Esophagus mucosa (tissue), 1 donor: ENCODE measurements at regions not wholly inside any gene's neighbourhood (a gene's known extent, or its start where the extent isn't known, plus 50 kb on each side); places are given as distances from the start of the nearest gene placed in this dataset.
"Not testable (repeated sequence)": the region's sequence is repeated elsewhere in the genome, so short reads cannot be mapped to it uniquely, and the experiment has no call there.

Experiments
- ATAC-seq: fragments of 200-7000 bp; cut with Tn5 transposase; one replicate; pipeline ENCODE4 v1.9.1; 2020
- donor health status: DM: yes; HTN: yes; CAD: no.

GRCh38 chr17:53475002-53475401 lies 347.7 kb upstream of the KIF2B start:
- ATAC-seq, result no peak

DNA sequence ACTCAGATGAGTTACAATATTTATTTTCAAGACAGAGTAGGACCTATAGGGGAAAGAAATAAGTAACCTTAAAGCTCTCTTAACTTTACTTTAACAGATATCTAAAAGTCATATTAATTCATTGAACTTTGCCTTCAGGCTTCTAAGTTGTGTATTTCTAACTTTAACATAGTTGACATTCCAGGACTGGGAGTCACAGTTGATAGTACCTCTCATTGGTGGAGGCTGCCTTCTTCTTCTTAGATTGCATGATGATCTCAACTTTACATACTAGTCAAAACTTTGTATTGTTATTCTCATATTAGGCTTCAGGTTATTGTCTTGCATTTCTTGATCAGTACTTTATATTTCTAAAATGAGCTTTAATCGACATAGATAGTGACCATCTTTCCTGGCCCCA lies 350.1 kb upstream of the KIF2B start:
- ATAC-seq, result no peak

DNA sequence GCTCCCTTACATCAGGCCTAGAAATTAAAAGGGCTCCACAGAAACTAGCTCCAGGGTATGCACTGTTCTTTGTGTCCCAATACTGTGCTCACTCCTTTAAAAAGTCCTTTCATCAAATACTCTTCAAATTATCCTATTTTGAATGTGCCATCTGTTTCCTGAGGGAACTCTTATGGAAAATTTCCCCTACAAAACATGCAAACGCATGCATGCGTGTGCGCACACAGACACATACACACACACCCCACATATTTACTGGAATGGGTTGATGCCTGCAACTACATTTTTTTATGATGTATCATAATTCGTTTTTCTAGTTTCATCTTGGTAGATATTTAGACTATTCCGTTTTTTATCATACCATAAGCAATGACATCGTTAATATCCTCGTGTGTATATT lies 351.2 kb upstream of the KIF2B start:
- no peak for ATAC-seq

GRCh38 chr17:53470626-53471025 lies 352.1 kb upstream of the KIF2B start:
- no peak for ATAC-seq

GRCh38 chr17:53466733-53467132 lies 356.0 kb upstream of the KIF2B start:
- ATAC-seq, result no peak

DNA sequence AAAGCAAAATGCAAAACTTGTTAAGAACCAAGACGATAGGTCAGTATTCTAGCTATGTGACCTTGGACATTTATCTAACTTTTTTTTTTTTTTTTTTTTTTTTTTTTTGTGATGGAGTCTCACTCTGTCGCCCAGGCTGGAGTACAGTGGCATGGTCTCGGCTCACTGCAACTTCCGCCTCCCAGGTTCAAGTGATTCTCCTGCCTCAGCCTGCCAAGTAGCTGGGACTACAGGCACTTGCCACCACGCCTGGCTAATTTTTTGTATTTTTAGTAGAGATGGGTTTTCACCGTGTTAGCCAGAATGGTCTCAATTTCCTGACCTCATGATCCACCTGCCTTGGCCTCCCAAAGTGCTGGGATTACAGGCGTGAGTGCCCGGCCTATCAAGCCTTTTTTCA lies 358.3 kb upstream of the KIF2B start:
- ATAC-seq, result not testable (repeated sequence)

DNA sequence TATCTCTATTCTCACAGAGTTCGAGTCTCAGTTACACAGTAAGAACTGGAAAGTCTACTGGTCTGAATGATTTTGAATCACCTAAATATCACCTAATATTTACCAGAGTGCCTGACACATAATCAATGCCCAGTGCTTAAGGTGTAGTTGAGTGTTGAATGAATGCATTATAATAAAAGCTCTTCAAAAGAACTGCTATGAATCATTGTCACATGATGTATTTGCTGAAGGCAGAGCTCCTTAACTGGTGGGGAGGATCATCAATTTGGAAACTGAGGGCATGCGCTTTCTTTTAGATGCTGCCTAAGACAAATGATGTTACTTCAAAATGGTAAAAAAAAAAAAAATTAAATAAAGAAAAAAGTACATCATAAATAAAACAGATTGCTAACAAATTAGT lies 359.4 kb upstream of the KIF2B start:
- ATAC-seq, result no peak

- ATAC-seq, result no peak
Observed at GRCh38 chr17:53462393-53462811, 360.3 kb upstream of the KIF2B start.

DNA sequence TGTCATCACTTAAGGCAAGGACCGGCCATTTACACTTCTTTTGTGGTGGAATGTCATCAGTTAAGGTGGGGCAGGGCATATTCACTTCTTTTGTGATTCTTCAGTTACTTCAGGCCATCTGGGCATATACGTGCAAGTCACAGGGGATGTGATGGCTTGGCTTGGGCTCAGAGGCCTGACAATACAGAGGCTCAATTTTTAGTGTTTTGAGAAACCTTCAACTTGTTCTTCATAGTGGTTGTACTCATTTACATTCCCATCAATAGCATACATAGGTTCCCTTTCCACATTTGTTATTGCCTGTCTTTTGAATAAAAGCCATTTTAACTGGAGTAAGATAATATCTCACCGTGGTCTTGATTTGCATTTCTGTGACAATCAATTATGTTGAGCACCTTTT lies 366.8 kb upstream of the KIF2B start:
- not testable (repeated sequence) for ATAC-seq

- ATAC-seq, result no peak
Observed at GRCh38 chr17:53454337-53454736, 368.4 kb upstream of the KIF2B start.

GRCh38 chr17:53449324-53449723 lies 373.4 kb upstream of the KIF2B start:
- no peak for ATAC-seq

DNA sequence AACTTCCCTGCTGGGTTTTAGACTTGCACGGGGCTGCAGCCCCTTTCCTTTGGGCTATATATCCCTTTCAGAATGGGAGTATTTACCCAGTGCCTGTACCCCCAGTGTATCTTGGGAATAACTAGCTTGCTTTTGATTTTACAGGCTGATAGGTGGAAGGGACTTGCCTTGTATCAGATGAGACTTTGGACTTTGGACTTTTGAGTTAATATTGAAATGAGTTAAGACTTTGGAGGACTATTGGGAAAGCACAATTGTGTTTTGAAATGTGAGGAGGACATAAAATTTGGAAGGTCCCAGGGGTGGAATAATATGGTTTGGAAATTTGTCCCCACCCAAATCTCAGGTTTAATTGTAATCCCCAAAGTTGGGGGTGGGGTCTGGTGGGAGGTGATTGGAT lies 393.8 kb upstream of the KIF2B start:
- ATAC-seq, result no peak

- ATAC-seq, result no peak
Observed at GRCh38 chr17:53426505-53426904, 396.2 kb upstream of the KIF2B start.

- no peak for ATAC-seq
Observed at GRCh38 chr17:53420035-53420641, 402.6 kb upstream of the KIF2B start.

DNA sequence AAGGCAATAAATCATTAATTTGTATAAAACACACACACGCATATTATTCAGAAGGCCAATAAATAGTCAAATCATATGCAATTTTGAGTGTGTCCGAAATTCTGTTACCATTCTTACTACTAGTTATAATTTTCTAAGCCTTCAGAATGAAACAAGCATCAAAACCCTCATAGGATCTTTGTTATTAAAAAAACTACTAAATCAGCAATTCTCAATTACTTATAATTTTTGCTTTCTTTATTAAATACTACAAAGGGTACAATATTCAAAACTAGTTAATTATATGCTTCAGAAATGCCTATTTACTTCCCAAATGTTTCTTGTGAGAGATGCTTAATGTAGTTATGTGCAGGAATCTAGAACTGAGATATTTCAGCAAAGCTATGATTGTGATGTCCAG lies 413.1 kb upstream of the KIF2B start:
- ATAC-seq, result no peak

DNA sequence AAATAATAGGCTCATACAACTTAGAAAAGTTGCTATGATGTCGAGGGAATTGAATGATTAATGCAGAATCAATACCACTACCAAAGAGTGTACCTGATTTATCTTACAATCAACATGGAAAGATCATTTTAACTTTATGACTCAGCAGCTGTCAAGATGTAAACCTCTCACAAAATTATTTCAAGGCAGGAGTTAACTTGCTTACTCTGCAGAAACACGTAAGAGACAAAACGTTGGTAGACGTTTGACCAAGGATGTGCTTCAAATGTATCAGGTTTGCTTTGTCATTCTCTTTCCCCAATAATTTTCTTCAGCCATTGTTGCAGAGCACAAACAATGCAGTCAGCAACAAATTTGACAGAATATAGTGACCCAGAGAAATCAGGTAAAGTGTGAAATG lies 415.8 kb upstream of the KIF2B start:
- no peak for ATAC-seq

DNA sequence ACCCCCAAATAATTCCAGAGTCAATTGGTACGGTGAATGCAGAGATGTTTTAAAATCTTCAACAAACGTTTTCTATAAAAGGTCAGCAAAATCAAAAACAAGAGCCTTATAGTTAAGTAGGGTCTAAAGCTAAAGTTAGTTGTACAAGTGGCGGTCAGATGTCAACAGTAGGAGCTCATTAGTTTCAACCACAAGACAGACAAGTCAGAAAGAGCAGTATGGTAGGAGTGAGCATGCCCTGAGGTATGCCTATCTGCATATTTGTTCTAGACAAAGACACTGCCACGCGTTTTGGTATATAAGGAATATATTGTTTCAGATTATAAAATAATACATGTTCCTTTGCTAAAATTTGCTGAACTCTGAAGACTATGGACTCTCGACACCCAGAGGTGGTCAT lies 431.5 kb upstream of the KIF2B start:
- ATAC-seq, result no peak

- ATAC-seq, result no peak
Observed at GRCh38 chr17:53390575-53390974, 432.2 kb upstream of the KIF2B start.

DNA sequence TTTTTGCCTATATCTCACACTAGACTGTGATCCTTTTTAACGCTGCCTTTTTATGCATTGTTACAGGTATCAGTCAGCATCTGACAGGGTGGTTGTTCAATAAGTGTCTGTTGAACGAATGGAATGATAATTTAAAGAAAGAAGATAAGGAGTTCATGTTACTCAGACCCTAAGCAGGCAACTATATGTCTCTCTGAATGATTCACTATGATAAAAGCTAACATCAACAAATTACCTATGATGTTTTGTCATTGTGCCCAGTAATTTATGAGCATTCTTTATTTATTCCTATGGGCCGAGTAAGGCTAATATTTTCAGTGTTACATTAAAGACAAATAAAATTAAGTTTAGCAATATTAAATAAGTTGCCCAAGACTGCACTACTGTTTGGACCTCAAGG lies 435.0 kb upstream of the KIF2B start:
- no peak for ATAC-seq

DNA sequence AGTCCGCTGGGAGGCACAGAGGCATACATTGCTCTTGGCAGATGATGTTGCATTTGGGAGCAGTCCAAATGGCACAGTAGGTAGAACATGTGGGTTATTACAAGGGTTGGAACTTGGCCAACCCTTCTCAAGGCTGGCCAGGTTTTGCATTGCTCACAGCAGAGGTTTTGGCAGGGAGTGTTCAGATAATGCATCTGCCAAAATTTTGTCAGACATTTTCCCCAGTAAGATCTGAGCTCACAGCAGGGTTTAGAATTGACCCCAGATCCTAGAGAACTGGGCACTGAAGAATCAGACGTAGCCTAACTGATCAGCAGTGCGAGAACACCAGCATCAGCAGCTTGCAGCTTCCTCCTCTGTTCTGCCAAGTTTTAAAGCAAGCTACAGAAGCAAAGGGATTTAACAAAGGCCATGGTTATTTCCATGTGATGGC lies 468.8 kb upstream of the KIF2B start:
- peak; percentile 43 for ATAC-seq

GRCh38 chr17:53344778-53345177 lies 477.9 kb upstream of the KIF2B start:
- no peak for ATAC-seq

DNA sequence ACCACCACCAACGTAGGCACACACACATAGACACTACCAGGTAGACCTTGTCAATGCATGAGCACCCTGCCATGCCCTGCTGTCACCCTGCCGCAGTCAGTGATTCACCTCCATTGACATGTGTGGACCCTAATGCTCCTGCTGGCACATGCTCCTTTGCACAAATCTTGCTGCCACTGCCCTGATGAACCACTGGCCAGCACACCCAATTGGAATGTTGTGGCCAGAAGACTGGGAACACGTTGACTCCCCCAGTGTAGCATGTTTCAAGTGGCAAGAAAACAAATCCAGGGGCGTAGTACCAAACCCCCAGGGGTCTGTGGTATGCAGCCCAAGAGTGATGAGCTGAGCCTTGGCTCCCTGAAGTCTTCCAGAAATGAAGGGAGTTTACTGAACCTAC lies 486.4 kb upstream of the KIF2B start:
- ATAC-seq, result no peak

DNA sequence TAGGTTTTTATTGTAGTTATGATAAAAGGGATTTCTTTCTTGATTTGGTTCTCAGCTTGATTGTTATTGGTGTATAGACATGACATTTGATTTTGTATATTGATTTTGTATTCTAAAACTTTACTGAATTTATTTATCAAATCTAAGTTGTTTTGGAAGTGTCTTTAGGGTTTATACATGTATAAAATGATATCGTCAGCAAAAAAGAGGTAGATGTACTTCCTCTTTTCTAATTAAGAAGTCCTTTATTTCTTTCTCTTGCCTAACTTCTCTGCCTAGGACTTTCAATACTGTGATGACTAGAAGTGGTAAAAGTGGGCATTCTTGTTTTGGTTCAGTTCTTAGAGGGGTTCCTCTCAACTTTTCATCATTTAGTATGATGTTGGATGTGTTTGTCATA lies 487.3 kb upstream of the KIF2B start:
- no peak for ATAC-seq

DNA sequence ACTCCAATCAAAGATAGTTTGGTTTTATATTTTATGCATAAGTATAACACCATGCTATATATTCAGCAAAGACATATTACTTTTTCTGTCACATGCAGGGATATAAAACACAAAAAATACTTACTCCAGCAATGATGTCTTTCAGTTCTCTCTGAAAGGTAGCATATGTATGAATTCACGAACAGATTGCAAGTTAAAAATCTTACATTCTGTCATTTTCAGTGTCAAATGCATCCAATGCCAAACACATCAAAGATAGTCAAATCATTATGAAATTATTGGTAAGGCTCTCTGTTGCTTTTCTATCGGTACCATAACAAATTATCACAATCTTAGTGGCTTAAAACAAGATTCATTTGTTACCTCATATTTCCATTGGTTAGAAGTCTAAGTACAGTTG lies 492.0 kb upstream of the KIF2B start:
- no peak for ATAC-seq

GRCh38 chr17:53321651-53322050 lies 501.1 kb upstream of the KIF2B start:
- no peak for ATAC-seq

GRCh38 chr17:53319947-53320346 lies 502.8 kb upstream of the KIF2B start:
- no peak for ATAC-seq
